Ureter (tissue), 1 donor: ENCODE measurements at regions not wholly inside any gene's neighbourhood (a gene's known extent, or its start where the extent isn't known, plus 50 kb on each side); places are given as distances from the start of the nearest gene placed in this dataset.
"Not testable (repeated sequence)": the region's sequence is repeated elsewhere in the genome, so short reads cannot be mapped to it uniquely, and the experiment has no call there.

Experiments
- DNase-seq: peaks from one replicate; pipeline ENCODE4 v3.0.0-alpha.2; 2020; ENCODE audit warnings: low spot score
- donor health status: DM: yes; HTN: yes; CAD: no.

- no peak for DNase-seq
Measured at GRCh38 chrX:46168254-46168653, 377.0 kb downstream of the ZNF674 start.

- DNase-seq: no peak
Measured at GRCh38 chrX:46165866-46166265, 379.4 kb downstream of the ZNF674 start.

GRCh38 chrX:46165411-46165810 is 379.8 kb downstream of the ZNF674 start:
- DNase-seq: no peak

- no peak for DNase-seq
Measured at GRCh38 chrX:46152756-46153155, 392.5 kb downstream of the ZNF674 start.

- not testable (repeated sequence) for DNase-seq
Measured at GRCh38 chrX:46151332-46151731, 393.9 kb downstream of the ZNF674 start.

- DNase-seq: no peak
Measured at GRCh38 chrX:46144566-46144965, 400.7 kb downstream of the ZNF674 start.

- DNase-seq: no peak
Measured at GRCh38 chrX:46140272-46140671, 404.9 kb downstream of the ZNF674 start.

GRCh38 chrX:46130247-46130646 is 415.0 kb downstream of the ZNF674 start:
- no peak for DNase-seq

- DNase-seq: no peak
Measured at GRCh38 chrX:46125111-46125510, 420.1 kb downstream of the ZNF674 start.

- DNase-seq: peak; percentile 46
Measured at GRCh38 chrX:46117234-46117633, 428.0 kb downstream of the ZNF674 start.

- not testable (repeated sequence) for DNase-seq
Measured at GRCh38 chrX:46087310-46087709, 457.9 kb downstream of the ZNF674 start.

GRCh38 chrX:46080121-46080520 is 465.1 kb downstream of the ZNF674 start:
- DNase-seq: not testable (repeated sequence)

GRCh38 chrX:46072791-46073190 is 472.4 kb downstream of the ZNF674 start:
- DNase-seq: no peak

GRCh38 chrX:46072372-46072771 is 472.8 kb downstream of the ZNF674 start:
- no peak for DNase-seq

GRCh38 chrX:46070421-46070820 is 474.8 kb downstream of the ZNF674 start:
- DNase-seq: no peak

- DNase-seq: no peak
Measured at GRCh38 chrX:46059316-46059715, 485.9 kb downstream of the ZNF674 start.

GRCh38 chrX:46044486-46044885 is 500.7 kb downstream of the ZNF674 start:
- DNase-seq: no peak

GRCh38 chrX:46040001-46040400 is 505.2 kb downstream of the ZNF674 start:
- no peak for DNase-seq

GRCh38 chrX:46039526-46039925 is 505.7 kb downstream of the ZNF674 start:
- DNase-seq: no peak

- no peak for DNase-seq
Measured at GRCh38 chrX:46036508-46036907, 508.7 kb downstream of the ZNF674 start.

GRCh38 chrX:46034868-46035267 is 510.4 kb downstream of the ZNF674 start:
- DNase-seq: no peak

GRCh38 chrX:46029777-46030176 is 515.4 kb downstream of the ZNF674 start:
- DNase-seq: no peak

- DNase-seq: no peak
Measured at GRCh38 chrX:46016296-46016695, 528.9 kb downstream of the ZNF674 start.

GRCh38 chrX:46015653-46016052 is 529.6 kb downstream of the ZNF674 start:
- DNase-seq: no peak
